ENCODE measurements at regions not wholly inside any gene's neighbourhood (a gene's known extent, or its start where the extent isn't known, plus 50 kb on each side); places are given as distances from the start of the nearest gene placed in this dataset.

DNA sequence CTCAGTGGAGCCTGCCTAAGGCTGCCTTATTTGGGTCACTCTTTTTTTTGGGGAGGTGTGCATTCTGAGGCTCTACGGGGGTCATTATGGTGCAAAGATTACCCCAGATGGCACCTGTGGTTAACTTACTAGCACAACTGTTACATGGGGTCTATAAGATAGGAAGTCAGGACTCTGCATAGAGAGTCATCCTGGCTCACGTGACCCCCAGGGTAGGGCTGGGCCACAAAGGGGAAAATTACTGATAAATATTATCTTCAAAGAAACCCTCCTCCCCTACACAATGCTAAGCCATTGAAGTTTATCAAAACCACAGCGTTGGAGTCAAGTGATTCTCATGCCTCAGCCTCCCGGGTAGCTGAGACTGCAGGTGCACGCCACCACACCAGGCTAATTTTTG, 397.1 kb downstream of the MN1 start:
- TF ChIP-seq CTCF (IDR thresholded peaks at IDR 0.05), result no peak
- TF ChIP-seq POLR2A (IDR thresholded peaks at IDR 0.05), result no peak
- no peak for TF ChIP-seq EP300 (IDR thresholded peaks at IDR 0.05)

Measured in stomach (tissue), 4 donors.